ENCODE measurements at regions not wholly inside any gene's neighbourhood (a gene's known extent, or its start where the extent isn't known, plus 50 kb on each side); places are given as distances from the start of the nearest gene placed in this dataset.

DNA sequence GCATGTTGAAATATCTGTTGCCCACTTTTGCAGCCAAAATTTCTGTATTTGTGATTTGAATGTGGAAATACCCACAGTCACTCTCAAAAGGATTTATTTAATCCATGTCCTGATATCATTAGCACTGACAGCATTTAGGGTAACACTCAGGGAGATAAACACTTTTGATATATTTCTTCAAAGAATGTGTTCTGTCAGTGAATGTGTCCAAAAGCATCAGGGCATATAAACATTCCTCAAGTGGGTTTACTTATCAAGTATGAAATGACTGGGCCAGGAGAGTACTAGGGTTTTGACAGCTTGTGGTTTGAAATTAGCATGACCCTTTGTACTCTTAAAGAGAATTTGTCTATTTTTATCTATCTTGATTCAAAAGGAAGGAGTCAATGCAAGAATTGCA is 1302.1 kb upstream of the ADGRL2 start:
- no peaks in the 10 kb centered on the region for H3K36me3 ChIP-seq (replicated peaks in 1 of 2)
- intact Hi-C loops (cut with DNase I): no loop called here
- no peak for DNase-seq
- no peaks in the 10 kb centered on the region for H3K9me3 ChIP-seq (replicated peaks in 1 of 3)
- H3K4me3 ChIP-seq: no peak overlapping the region
- TF ChIP-seq, protein P1, sequence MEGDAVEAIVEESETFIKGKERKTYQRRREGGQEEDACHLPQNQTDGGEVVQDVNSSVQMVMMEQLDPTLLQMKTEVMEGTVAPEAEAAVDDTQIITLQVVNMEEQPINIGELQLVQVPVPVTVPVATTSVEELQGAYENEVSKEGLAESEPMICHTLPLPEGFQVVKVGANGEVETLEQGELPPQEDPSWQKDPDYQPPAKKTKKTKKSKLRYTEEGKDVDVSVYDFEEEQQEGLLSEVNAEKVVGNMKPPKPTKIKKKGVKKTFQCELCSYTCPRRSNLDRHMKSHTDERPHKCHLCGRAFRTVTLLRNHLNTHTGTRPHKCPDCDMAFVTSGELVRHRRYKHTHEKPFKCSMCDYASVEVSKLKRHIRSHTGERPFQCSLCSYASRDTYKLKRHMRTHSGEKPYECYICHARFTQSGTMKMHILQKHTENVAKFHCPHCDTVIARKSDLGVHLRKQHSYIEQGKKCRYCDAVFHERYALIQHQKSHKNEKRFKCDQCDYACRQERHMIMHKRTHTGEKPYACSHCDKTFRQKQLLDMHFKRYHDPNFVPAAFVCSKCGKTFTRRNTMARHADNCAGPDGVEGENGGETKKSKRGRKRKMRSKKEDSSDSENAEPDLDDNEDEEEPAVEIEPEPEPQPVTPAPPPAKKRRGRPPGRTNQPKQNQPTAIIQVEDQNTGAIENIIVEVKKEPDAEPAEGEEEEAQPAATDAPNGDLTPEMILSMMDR (IDR thresholded peaks at IDR 0.05): no peak
- TF ChIP-seq POLR2A (IDR thresholded peaks at IDR 0.05): no peak
- no peak overlapping the region for H3K27ac ChIP-seq
- H3K27me3 ChIP-seq: no peaks in the 10 kb centered on the region
- no peaks in the 10 kb centered on the region for H3K4me1 ChIP-seq (replicated peaks in 1 of 2)

DNA sequence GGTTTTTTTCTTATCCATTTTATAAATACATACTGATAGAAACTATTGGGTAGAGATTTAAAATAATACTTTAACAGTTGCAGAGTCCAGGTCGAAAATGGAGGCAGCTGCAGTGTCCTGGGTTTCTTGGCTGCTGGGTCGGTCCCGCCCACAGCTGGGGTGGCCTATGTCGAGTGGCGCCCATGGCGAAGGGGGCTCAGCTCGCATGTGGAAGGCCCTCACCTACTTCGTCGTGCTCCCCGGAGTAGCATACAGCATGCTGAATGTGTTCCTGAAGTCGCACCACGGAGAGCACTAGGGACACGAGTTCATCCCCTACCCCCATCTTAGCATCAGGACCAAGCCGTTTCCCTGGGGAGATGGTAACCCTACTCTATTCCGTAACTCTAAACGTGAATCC is 1304.9 kb upstream of the ADGRL2 start:
- no peak for DNase-seq
- Histone ChIP-seq H3K9me3 (replicated peaks in 1 of 3) (no peaks in the 10 kb centered on the region), H3K27ac (no peak overlapping the region), H3K4me1 (replicated peaks in 1 of 2) (no peaks in the 10 kb centered on the region), H3K4me3 (no peak overlapping the region), H3K27me3 (no peaks in the 10 kb centered on the region), H3K36me3 (replicated peaks in 1 of 2) (no peaks in the 10 kb centered on the region)
- intact Hi-C loops (cut with DNase I): no loop called here
- 88 to 95% (median 93%) methylated on average over 14 to 16 of the region's 16 CpGs for WGBS, 4 donors
- no peak for TF ChIP-seq POLR2A (IDR thresholded peaks at IDR 0.05)
- TF ChIP-seq, protein P1 (IDR thresholded peaks at IDR 0.05): no peak

DNA sequence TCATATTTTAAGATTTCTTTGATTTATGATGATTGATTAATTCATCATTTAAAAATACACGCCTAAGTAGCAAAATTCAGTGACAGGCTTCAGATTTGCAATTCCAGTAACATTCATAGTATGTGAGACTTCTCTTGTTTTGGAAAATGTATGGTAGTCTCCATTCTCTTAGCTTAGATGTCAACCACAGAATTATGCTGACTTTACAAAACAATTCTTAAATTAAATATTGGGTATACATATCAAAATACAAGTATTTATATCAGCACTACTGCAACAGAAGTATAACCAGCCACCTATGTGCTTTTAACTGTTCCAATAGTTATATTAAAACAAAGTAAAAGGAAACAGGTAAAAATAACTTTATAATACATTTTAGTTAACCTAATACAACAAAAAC is 1328.6 kb upstream of the ADGRL2 start:
- no peak for DNase-seq
- no peaks in the 10 kb centered on the region for H3K27me3 ChIP-seq
- no peak overlapping the region for H3K4me3 ChIP-seq
- no peaks in the 10 kb centered on the region for H3K9me3 ChIP-seq (replicated peaks in 1 of 3)
- H3K4me1 ChIP-seq (replicated peaks in 1 of 2): no peaks in the 10 kb centered on the region
- 84 to 87% (median 85%) methylated on average over 1 of the region's 1 CpG for WGBS, 4 donors
- no peak for TF ChIP-seq POLR2A (IDR thresholded peaks at IDR 0.05)
- TF ChIP-seq, protein P1 (IDR thresholded peaks at IDR 0.05): no peak
- H3K36me3 ChIP-seq (replicated peaks in 1 of 2): no peaks in the 10 kb centered on the region
- intact Hi-C loops (cut with DNase I): no loop called here
- H3K27ac ChIP-seq: no peak overlapping the region

DNA sequence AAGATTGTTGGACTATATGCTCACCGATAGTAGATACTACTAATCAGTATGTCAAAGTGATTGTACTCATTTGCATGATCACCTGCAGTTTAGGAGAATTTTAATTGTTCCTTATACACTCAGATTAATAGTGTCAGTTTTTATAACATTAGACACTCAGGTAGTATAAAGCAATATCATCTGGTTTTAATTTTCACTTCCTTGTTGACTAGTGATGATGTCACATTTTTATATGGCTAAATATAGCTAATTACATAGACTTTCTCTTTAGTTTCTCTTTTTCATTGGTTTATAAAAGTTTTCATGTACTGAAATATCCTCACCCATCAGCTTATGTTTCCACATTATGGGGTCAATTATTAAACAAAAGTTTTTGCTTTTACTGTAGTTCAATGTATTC is 1332.4 kb upstream of the ADGRL2 start:
- no peak for DNase-seq
- Histone ChIP-seq H3K4me1 (replicated peaks in 1 of 2) (no peaks in the 10 kb centered on the region), H3K27me3 (no peaks in the 10 kb centered on the region), H3K36me3 (replicated peaks in 1 of 2) (no peaks in the 10 kb centered on the region), H3K4me3 (no peak overlapping the region), H3K27ac (no peak overlapping the region), H3K9me3 (replicated peaks in 1 of 3) (no peaks in the 10 kb centered on the region)
- TF ChIP-seq, protein P1 (IDR thresholded peaks at IDR 0.05): no peak
- TF ChIP-seq POLR2A (IDR thresholded peaks at IDR 0.05): no peak
- WGBS, 4 donors: 92 to 100% (median 98%) methylated on average over 1 of the region's 1 CpG
- intact Hi-C loops (cut with DNase I): no loop called here

Data from adrenal gland (tissue), 9 donors.